Adrenal gland (tissue), 5 donors: ENCODE measurements at regions not wholly inside any gene's neighbourhood (a gene's known extent, or its start where the extent isn't known, plus 50 kb on each side); places are given as distances from the start of the nearest gene placed in this dataset.

Source experiments
- CTCF ChIP-seq, 6 experiments: fragments of 450-650 bp in 4 of 6; fragments of 200-600 bp in 2 of 6; sonication (generic) in 1 of 6; IDR thresholded peaks; 1 replicate in 5 of 6; 2 replicates in 1 of 6; pipeline versions ENCODE4 v1.5.1 to v1.8.0; 2016 to 2021; ENCODE audit warnings: antibody characterized with exemption in 6 of 6, mild to moderate bottlenecking in 2 of 6, moderate library complexity in 1 of 6
- POLR2A ChIP-seq, 2 donors: fragments of 450-650 bp; IDR thresholded peaks; one replicate each; pipeline ENCODE4 v1.6.1; 2017; ENCODE audit warnings: antibody characterized with exemption in 2 of 2, mild to moderate bottlenecking in 2 of 2, moderate library complexity in 1 of 2
- donor health status: DM: no; HTN: no; CAD: no.

- TF ChIP-seq CTCF (IDR thresholded peaks at IDR 0.05), result no peak
- no peak for TF ChIP-seq POLR2A (IDR thresholded peaks at IDR 0.05)
Measured at GRCh38 chr9:570187-570586, 271.3 kb upstream of the DMRT1 start.
